ENCODE measurements at regions not wholly inside any gene's neighbourhood (a gene's known extent, or its start where the extent isn't known, plus 50 kb on each side); places are given as distances from the start of the nearest gene placed in this dataset.

DNA sequence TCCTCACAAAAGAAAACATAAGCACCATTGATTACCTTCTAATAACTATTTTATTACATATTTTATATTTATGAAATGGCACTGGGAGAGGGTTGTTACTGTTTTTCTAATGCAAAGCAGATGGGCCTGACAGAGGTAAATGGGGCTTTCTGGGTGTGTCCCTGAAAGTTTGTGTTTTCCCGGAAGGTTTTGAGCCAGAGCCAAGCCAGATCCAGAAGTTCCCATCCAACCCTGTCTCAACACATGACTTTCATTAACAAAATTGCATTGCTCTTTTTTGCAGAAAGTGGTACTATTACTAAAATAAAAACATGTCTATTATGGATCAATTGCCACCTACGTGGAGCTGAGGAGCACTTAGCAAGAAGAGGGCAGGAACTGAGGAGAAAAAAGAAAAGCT, 181.3 kb downstream of the RAB28 start:
- Histone ChIP-seq H3K27ac (ENCODE audit: low read depth in 2 of 2, low read length in 1 of 2) (no peak overlapping the region), H3K9me2 (no peaks in the 10 kb centered on the region), H3K4me3 (ENCODE audit: low read depth in 2 of 2, low read length in 1 of 2) (no peak overlapping the region), H3K9ac (no peak overlapping the region), H3K4me2 (no peak overlapping the region), H3K27me3 (ENCODE audit: insufficient read depth) (no peaks in the 10 kb centered on the region), H3K4me1 (ENCODE audit: control insufficient read depth in 1 of 2, insufficient read depth in 2 of 2, low read depth in 1 of 2, low read length in 1 of 2) (no peaks in the 10 kb centered on the region; a peak in 1 of 4 replicates), H3K36me3 (replicated peaks in 1 of 2; ENCODE audit: control insufficient read depth in 1 of 2, insufficient read depth in 2 of 2, low read length in 1 of 2) (no peaks in the 10 kb centered on the region), H4K20me1 (ENCODE audit: insufficient read depth) (no peaks in the 10 kb centered on the region), H3K79me2 (ENCODE audit: insufficient read depth) (no peaks in the 10 kb centered on the region), H3F3A (replicated peaks; ENCODE audit: insufficient read depth) (no peaks in the 10 kb centered on the region), H2AFZ (ENCODE audit: low read depth) (no peak overlapping the region), H3K9me3 (no peaks in the 10 kb centered on the region)
- CTCF ChIA-PET: no interaction called here
- no peak for DNase-seq
- no peak for TF ChIP-seq GATA2 (CRISPR knock-in tag; IDR thresholded peaks at IDR 0.05)
- WGBS (ENCODE audit: low lambda C conversion rate): 35% methylated on average over 2 of the region's 2 CpGs
- POLR2A ChIA-PET: no interaction called here

DNA sequence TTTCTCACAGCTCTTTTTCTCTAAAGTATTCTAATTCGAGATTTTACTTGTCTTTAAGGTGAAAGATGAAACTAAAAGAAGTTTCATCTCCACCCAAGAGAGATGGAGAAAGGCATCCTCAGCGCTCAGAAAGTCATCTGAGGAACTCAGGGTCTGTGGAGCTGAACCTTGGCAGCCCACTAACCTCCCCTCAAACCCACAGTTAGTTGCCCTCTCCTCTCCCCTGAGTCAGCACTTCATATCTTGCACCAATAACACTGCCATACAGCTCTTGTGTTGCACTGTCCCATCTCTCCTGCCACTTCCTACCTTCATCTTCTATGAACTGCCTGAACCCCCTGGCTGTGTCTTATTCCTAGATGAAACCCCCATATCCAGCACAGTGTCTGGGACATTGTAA, 184.8 kb downstream of the RAB28 start:
- no peaks in the 10 kb centered on the region for H3K9me3 ChIP-seq
- no peak overlapping the region for H2AFZ ChIP-seq (ENCODE audit: low read depth)
- TF ChIP-seq FOXJ3 (CRISPR knock-in tag; IDR thresholded peaks at IDR 0.05) (no peak), JUND (IDR thresholded peaks at IDR 0.05) (no peak), FOSL2 (IDR thresholded peaks at IDR 0.05; ENCODE audit: borderline replicate concordance, low read depth) (no peak), YY1 (IDR thresholded peaks at IDR 0.05; ENCODE audit: low read depth) (no peak), ELF1 (IDR thresholded peaks at IDR 0.05) (no peak), TCF12 (IDR thresholded peaks at IDR 0.05) (no peak), GATA2 (CRISPR knock-in tag; IDR thresholded peaks at IDR 0.05) (no peak), RXRA (IDR thresholded peaks at IDR 0.05; ENCODE audit: borderline replicate concordance, low read depth) (no peak), NRF1 (IDR thresholded peaks at IDR 0.05; ENCODE audit: low read depth, low read length) (no peak)
- TF ChIP-seq, protein P1, sequence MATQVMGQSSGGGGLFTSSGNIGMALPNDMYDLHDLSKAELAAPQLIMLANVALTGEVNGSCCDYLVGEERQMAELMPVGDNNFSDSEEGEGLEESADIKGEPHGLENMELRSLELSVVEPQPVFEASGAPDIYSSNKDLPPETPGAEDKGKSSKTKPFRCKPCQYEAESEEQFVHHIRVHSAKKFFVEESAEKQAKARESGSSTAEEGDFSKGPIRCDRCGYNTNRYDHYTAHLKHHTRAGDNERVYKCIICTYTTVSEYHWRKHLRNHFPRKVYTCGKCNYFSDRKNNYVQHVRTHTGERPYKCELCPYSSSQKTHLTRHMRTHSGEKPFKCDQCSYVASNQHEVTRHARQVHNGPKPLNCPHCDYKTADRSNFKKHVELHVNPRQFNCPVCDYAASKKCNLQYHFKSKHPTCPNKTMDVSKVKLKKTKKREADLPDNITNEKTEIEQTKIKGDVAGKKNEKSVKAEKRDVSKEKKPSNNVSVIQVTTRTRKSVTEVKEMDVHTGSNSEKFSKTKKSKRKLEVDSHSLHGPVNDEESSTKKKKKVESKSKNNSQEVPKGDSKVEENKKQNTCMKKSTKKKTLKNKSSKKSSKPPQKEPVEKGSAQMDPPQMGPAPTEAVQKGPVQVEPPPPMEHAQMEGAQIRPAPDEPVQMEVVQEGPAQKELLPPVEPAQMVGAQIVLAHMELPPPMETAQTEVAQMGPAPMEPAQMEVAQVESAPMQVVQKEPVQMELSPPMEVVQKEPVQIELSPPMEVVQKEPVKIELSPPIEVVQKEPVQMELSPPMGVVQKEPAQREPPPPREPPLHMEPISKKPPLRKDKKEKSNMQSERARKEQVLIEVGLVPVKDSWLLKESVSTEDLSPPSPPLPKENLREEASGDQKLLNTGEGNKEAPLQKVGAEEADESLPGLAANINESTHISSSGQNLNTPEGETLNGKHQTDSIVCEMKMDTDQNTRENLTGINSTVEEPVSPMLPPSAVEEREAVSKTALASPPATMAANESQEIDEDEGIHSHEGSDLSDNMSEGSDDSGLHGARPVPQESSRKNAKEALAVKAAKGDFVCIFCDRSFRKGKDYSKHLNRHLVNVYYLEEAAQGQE (IDR thresholded peaks at IDR 0.05; ENCODE audit: low read depth, low read length): no peak
- TF ChIP-seq, protein P2, sequence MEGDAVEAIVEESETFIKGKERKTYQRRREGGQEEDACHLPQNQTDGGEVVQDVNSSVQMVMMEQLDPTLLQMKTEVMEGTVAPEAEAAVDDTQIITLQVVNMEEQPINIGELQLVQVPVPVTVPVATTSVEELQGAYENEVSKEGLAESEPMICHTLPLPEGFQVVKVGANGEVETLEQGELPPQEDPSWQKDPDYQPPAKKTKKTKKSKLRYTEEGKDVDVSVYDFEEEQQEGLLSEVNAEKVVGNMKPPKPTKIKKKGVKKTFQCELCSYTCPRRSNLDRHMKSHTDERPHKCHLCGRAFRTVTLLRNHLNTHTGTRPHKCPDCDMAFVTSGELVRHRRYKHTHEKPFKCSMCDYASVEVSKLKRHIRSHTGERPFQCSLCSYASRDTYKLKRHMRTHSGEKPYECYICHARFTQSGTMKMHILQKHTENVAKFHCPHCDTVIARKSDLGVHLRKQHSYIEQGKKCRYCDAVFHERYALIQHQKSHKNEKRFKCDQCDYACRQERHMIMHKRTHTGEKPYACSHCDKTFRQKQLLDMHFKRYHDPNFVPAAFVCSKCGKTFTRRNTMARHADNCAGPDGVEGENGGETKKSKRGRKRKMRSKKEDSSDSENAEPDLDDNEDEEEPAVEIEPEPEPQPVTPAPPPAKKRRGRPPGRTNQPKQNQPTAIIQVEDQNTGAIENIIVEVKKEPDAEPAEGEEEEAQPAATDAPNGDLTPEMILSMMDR (IDR thresholded peaks at IDR 0.05): no peak
- TF ChIP-seq, protein P3, sequence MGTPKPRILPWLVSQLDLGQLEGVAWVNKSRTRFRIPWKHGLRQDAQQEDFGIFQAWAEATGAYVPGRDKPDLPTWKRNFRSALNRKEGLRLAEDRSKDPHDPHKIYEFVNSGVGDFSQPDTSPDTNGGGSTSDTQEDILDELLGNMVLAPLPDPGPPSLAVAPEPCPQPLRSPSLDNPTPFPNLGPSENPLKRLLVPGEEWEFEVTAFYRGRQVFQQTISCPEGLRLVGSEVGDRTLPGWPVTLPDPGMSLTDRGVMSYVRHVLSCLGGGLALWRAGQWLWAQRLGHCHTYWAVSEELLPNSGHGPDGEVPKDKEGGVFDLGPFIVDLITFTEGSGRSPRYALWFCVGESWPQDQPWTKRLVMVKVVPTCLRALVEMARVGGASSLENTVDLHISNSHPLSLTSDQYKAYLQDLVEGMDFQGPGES (IDR thresholded peaks at IDR 0.05; ENCODE audit: low read depth, low read length): no peak
- TF ChIP-seq, protein P4, sequence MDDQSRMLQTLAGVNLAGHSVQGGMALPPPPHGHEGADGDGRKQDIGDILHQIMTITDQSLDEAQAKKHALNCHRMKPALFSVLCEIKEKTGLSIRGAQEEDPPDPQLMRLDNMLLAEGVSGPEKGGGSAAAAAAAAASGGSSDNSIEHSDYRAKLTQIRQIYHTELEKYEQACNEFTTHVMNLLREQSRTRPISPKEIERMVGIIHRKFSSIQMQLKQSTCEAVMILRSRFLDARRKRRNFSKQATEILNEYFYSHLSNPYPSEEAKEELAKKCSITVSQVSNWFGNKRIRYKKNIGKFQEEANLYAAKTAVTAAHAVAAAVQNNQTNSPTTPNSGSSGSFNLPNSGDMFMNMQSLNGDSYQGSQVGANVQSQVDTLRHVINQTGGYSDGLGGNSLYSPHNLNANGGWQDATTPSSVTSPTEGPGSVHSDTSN (IDR thresholded peaks at IDR 0.05): no peak
- TF ChIP-seq, protein P5, sequence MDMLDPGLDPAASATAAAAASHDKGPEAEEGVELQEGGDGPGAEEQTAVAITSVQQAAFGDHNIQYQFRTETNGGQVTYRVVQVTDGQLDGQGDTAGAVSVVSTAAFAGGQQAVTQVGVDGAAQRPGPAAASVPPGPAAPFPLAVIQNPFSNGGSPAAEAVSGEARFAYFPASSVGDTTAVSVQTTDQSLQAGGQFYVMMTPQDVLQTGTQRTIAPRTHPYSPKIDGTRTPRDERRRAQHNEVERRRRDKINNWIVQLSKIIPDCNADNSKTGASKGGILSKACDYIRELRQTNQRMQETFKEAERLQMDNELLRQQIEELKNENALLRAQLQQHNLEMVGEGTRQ (IDR thresholded peaks at IDR 0.05; ENCODE audit: borderline replicate concordance, low read depth, low read length): no peak
- CTCF ChIA-PET: no interaction called here
- H3K4me2 ChIP-seq: no peak overlapping the region
- no peak overlapping the region for H3K9ac ChIP-seq
- H3K4me3 ChIP-seq (ENCODE audit: low read depth in 2 of 2, low read length in 1 of 2): no peak overlapping the region
- POLR2A ChIA-PET: no interaction called here
- no peaks in the 10 kb centered on the region for H3K79me2 ChIP-seq (ENCODE audit: insufficient read depth)
- H3F3A ChIP-seq (replicated peaks; ENCODE audit: insufficient read depth): no peaks in the 10 kb centered on the region
- no peaks in the 10 kb centered on the region for H3K4me1 ChIP-seq (ENCODE audit: control insufficient read depth in 1 of 2, insufficient read depth in 2 of 2, low read depth in 1 of 2, low read length in 1 of 2)
- no peak for DNase-seq
- no peaks in the 10 kb centered on the region for H4K20me1 ChIP-seq (ENCODE audit: insufficient read depth)
- no peak overlapping the region for H3K27ac ChIP-seq (ENCODE audit: low read depth in 2 of 2, low read length in 1 of 2)
- no peaks in the 10 kb centered on the region for H3K36me3 ChIP-seq (replicated peaks in 1 of 2; ENCODE audit: control insufficient read depth in 1 of 2, insufficient read depth in 2 of 2, low read length in 1 of 2)
- 23% methylated on average over 2 of the region's 2 CpGs for WGBS (ENCODE audit: low lambda C conversion rate)
- H3K9me2 ChIP-seq: no peaks in the 10 kb centered on the region
- H3K27me3 ChIP-seq (ENCODE audit: insufficient read depth): no peaks in the 10 kb centered on the region
